ENCODE measurements at regions not wholly inside any gene's neighbourhood (a gene's known extent, or its start where the extent isn't known, plus 50 kb on each side); places are given as distances from the start of the nearest gene placed in this dataset.

- TF ChIP-seq POLR2A (IDR thresholded peaks at IDR 0.05) = no peak
- no peak for TF ChIP-seq CTCF (IDR thresholded peaks at IDR 0.05)
These were observed 1909.4 kb upstream of the WWC1 start for GRCh38 chr5:166382031-166382430.
